NT2/D1 (cell line): ENCODE measurements at regions not wholly inside any gene's neighbourhood (a gene's known extent, or its start where the extent isn't known, plus 50 kb on each side); places are given as distances from the start of the nearest gene placed in this dataset.

Experiments
- SUZ12 ChIP-seq: IDR thresholded peaks from 2 replicates; pipeline ENCODE4 v1.6.1; 2011; ENCODE audit not compliant: insufficient read length, insufficient read depth; ENCODE audit errors: extremely low read depth
- ZNF274 ChIP-seq: IDR thresholded peaks from 2 replicates; pipeline ENCODE4 v1.6.1; 2011; ENCODE audit warnings: mild to moderate bottlenecking, low read depth, low read length

DNA sequence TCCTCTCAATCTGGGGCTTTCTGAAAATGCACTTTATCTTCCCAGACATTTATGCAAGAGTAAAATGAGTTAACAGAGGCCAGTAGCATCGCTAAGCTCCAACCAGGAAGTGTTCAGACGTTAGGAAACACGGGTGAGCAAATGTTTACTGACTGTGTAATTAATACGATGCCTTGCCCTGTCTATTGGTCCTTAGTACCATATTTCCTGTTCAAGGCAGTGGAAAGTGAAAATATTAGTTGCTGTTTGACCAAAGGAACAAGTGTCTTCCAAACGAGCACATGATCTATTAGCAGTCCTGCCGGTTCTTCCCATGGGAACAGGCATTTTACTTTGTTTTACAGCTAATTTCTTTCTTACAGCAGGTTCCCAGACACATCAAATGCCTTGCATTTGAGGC, 311.1 kb upstream of the JAG1 start:
- TF ChIP-seq ZNF274, result no peak
- no peak for TF ChIP-seq SUZ12
